ENCODE measurements at regions not wholly inside any gene's neighbourhood (a gene's known extent, or its start where the extent isn't known, plus 50 kb on each side); places are given as distances from the start of the nearest gene placed in this dataset.

- intact Hi-C loops (cut with DNase I; ENCODE audit: low total_unique reads), result no loop called here
- no peak for DNase-seq
Measured at GRCh38 chr3:21142031-21142430, 609.0 kb downstream of the ZNF385D start.

GRCh38 chr3:21140785-21141184, 610.2 kb downstream of the ZNF385D start:
- no peaks in the 10 kb centered on the region for H3K27me3 ChIP-seq
- no peak for TF ChIP-seq CTCF (IDR thresholded peaks at IDR 0.05)

More at GRCh38 chr3:21142031-21142430, 609.0 kb downstream of the ZNF385D start:
- H3K36me3 ChIP-seq, result no peaks in the 10 kb centered on the region
- no peak overlapping the region for H3K4me3 ChIP-seq
- H3K27ac ChIP-seq, result no peak overlapping the region
- TF ChIP-seq CTCF (IDR thresholded peaks at IDR 0.05), result no peak
- H3K27me3 ChIP-seq, result no peaks in the 10 kb centered on the region
- no peaks in the 10 kb centered on the region for H3K4me1 ChIP-seq
- no peaks in the 10 kb centered on the region for H3K9me3 ChIP-seq

GRCh38 chr3:21138085-21138484, 612.9 kb downstream of the ZNF385D start:
- Histone ChIP-seq H3K36me3 (no peaks in the 10 kb centered on the region), H3K4me3 (no peak overlapping the region), H3K27me3 (no peaks in the 10 kb centered on the region), H3K4me1 (no peaks in the 10 kb centered on the region), H3K9me3 (no peaks in the 10 kb centered on the region), H3K27ac (no peak overlapping the region)
- intact Hi-C loops (cut with DNase I; ENCODE audit: low total_unique reads), result loop anchor here (5.0 kb wide), 1 partner anchor 1241 kb away; no protein-coding TSS in a partner anchor
- DNase-seq, result no peak
- no peak for TF ChIP-seq CTCF (IDR thresholded peaks at IDR 0.05)

More at GRCh38 chr3:21140785-21141184, 610.2 kb downstream of the ZNF385D start:
- no peak for DNase-seq
- Histone ChIP-seq H3K4me3 (no peak overlapping the region), H3K27ac (no peak overlapping the region), H3K9me3 (no peaks in the 10 kb centered on the region), H3K36me3 (no peaks in the 10 kb centered on the region), H3K4me1 (no peaks in the 10 kb centered on the region)
- intact Hi-C loops (cut with DNase I; ENCODE audit: low total_unique reads), result loop anchor here (2.0 kb wide), 1 partner anchor 48 kb away; no protein-coding TSS in a partner anchor

- peaks cover 0 to 9% (median 0%) of the 10 kb centered on the region in 3 donors for H3K9me3 ChIP-seq
- TF ChIP-seq CTCF (IDR thresholded peaks at IDR 0.05), result no peak
- DNase-seq, result no peak
- no peaks in the 10 kb centered on the region for H3K4me1 ChIP-seq
- H3K4me3 ChIP-seq, result no peak overlapping the region
- H3K36me3 ChIP-seq, result no peaks in the 10 kb centered on the region
- no peak overlapping the region for H3K27ac ChIP-seq
- intact Hi-C loops (cut with DNase I; ENCODE audit: low total_unique reads), result no loop called here
- H3K27me3 ChIP-seq, result no peaks in the 10 kb centered on the region
Measured at GRCh38 chr3:21132896-21133295, 618.1 kb downstream of the ZNF385D start.

GRCh38 chr3:21120826-21121225, 630.2 kb downstream of the ZNF385D start:
- intact Hi-C loops (cut with DNase I; ENCODE audit: low total_unique reads), result no loop called here
- no peak for TF ChIP-seq CTCF (IDR thresholded peaks at IDR 0.05)
- no peak overlapping the region for H3K27ac ChIP-seq

GRCh38 chr3:21117370-21117769, 633.6 kb downstream of the ZNF385D start:
- Histone ChIP-seq H3K9me3 (no peaks in the 10 kb centered on the region), H3K36me3 (no peaks in the 10 kb centered on the region), H3K4me3 (no peak overlapping the region), H3K27ac (no peak overlapping the region), H3K4me1 (no peaks in the 10 kb centered on the region), H3K27me3 (no peaks in the 10 kb centered on the region)
- no peak for DNase-seq
- intact Hi-C loops (cut with DNase I; ENCODE audit: low total_unique reads), result no loop called here
- no peak for TF ChIP-seq CTCF (IDR thresholded peaks at IDR 0.05)

More at GRCh38 chr3:21120826-21121225, 630.2 kb downstream of the ZNF385D start:
- Histone ChIP-seq H3K36me3 (no peaks in the 10 kb centered on the region), H3K4me1 (no peaks in the 10 kb centered on the region), H3K9me3 (no peaks in the 10 kb centered on the region), H3K4me3 (no peak overlapping the region), H3K27me3 (no peaks in the 10 kb centered on the region)
- DNase-seq, result no peak

Measured in tibial artery (tissue), 4 donors.